Bone marrow (tissue), 2 donors: ENCODE measurements at regions not wholly inside any gene's neighbourhood (a gene's known extent, or its start where the extent isn't known, plus 50 kb on each side); places are given as distances from the start of the nearest gene placed in this dataset.

Experiments
- DNase-seq, 2 donors: peaks; one replicate each; lab custom pipeline; 2025; lab: John Stamatoyannopoulos, UW

DNA sequence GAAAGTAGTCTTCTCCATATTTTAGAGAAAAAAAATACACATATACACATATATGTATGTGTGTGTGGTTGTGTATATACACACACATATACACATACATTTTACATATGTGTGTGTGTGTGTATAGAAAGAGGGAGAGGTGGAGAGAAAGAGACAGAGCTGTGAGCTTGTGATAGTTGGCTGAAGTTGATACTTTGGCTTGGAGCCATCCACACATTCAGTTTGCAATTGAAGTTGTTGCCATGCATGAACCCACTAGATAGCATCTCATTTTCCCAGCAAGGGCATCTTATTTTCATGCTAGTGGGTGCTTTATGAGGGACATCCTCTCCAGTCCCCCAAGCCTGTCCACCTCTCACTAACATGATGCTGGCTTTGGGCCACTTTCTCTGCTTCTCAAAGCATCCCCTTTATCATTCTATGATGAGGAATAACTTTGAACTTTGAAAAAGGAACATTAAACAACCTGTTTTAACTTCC, 228.6 kb downstream of the ZNF621 start:
- no peak for DNase-seq

DNA sequence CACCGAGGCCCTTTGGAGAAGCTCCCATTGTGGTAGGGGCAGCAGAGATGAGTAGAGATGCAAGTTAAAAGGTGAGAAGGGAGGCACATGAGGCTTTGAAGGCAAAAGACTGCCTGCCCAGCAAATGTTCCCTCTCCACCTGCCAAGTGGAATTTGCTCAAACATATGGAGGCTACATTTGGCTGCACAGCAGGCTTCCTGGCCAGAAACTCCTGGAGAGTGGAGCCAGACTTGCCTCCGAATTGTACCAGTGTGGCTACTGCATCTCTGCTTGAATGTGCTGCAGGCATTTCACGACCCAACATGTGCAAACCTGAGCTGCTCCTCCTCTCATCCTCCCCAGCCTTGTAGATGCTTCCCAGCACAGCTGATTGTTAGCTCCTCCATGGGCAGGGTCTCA, 229.2 kb downstream of the ZNF621 start:
- no peak for DNase-seq

DNA sequence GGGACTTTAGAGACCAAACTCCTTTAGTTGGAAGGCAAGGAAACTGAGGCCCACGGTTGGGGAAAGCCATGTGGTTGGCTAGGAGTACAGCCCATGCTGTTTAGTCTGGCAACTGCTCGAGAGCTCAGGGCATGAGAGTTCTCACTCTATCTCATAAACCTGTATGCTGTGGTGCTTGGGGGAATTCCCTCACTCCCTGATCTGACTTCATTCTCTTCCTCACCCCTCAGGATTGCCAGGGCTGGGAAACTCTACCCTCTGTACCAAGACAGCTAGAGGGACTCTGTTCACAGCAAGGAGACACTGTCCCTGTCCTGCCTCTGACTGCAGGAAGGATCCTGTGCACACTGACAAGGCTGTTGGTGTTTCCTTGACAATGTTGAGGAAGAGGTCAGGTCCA, 230.2 kb downstream of the ZNF621 start:
- no peak for DNase-seq

DNA sequence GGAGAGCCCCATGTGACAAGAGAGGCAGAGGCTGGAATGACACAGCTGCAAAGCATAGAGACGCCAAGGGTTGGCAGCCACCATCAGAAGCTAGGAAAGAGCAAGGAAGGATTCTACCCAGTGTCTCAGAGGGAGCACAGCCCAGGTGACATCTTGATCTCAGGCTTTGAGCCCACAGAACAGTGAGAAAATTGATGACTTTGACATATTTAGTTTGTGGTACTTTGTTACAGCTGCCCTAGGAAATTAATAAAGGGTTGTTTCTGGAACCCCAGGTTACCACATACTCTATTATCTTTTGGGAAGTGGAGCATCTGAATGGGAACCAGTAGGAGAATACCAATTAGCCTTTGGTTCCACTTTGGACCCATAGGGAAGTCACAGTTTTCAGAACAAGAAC, 231.7 kb downstream of the ZNF621 start:
- DNase-seq = no peak

DNA sequence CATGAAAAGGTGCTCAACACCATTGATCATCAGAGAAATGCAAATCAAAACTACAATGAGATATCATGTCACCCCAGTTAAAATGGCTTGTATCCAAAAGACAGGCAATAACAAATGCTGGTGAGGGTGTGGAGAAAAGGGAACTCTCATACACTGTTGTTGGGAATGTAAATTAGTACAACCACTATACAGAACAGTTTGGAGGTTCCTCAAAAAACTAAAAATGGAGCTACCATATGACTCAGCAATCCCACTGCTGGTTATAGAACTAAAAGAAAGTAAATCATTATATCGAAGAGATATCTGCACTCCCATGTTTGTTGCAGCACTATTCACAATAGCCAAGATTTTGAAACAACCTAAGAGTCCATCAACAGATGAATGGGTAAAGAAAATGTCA, 238.0 kb downstream of the ZNF621 start:
- peak in 1 of 2 donors; percentile 26 for DNase-seq

DNA sequence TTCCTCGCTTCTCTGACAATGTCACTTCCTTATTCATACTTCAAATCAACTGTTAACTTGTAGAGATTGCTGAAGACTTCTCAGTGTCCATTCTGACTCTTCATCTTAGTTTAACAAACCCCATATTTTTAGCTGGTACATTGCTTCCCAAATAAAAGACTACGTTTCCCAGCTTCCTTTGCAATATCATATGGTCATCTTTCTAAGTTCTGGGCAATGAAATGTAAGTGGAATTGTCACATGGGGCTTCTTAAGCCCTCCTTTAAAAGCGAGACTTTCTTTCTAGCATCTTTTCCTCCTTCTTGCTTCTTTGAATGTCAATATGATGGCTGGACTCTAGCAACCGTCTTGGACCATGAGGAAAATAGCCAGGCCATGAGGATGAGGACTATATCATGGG, 239.0 kb downstream of the ZNF621 start:
- DNase-seq = no peak

DNA sequence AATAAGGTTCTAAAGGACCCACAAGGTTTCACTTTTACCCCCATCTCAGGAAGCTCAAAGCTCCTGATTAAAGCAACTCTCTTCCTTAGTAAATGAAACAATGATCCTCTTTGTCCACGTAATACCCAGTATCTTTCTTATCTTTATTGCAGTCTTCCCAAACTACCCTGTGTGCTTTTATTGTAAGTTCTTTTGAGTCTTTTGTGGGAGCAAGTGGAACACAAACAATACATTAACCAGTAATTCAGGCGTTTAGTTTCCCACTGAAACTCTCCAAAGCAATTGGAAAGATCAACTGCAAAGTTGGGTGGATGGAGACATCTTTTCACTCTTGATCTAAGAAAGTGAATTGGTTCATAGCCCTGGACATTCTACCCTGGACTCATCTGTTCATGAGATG, 240.0 kb downstream of the ZNF621 start:
- no peak for DNase-seq

DNA sequence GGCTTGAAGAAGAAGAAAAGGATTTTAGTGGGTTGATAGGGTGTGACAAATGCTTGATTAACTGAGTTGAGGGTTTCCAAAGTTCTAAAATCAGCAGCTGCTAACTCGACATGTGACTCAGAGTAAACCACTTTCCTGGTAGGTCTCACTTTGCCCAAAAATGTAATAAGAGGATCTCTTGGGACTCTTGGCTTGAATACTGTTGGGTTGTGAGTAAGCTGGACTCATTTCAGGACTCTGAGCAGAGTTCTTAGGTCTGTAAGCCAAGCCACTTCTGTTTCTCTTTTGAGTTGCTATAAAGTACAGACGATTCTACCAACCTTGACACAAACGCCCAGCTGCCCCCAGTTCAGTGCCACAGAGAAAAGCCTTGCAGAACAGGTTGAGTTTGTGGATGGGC, 241.1 kb downstream of the ZNF621 start:
- DNase-seq = no peak

DNA sequence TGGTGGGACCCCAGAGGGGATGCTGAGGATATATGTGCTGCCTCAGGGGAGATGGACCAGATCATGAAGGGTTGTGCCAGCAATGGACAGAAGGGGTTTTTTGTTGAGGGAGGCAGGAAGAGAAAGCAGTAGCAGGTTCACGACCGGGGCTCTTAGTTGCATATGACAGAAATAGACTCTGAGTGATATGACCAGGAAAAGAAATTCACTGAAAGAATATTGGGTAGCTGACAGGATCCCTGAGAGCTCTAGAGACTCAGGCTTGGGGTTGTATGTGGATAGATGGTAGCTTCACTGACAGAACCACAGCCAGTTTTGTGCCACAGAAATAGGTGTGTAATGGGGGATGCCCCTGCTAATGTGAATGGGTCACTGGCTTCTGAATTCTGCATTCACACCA, 241.6 kb downstream of the ZNF621 start:
- no peak for DNase-seq

DNA sequence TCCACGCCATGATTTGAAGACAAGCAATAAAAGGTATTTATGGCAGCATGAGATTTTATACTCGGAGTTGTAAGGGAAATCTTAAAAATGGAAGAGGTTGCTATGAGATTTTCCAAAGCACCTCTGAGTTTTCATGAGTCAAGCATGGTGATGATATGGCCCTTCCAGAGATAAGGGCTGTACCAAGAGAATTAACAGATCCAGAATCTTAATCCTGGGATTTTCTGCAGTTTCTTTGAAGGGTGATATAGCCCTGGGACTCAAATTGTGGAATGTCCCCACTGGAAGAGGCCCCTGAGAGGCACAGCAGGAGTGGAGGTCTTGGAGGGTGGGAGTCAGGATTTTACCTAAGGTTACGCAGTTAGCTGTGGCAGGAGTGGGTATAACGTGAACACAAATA, 243.3 kb downstream of the ZNF621 start:
- DNase-seq = no peak

DNA sequence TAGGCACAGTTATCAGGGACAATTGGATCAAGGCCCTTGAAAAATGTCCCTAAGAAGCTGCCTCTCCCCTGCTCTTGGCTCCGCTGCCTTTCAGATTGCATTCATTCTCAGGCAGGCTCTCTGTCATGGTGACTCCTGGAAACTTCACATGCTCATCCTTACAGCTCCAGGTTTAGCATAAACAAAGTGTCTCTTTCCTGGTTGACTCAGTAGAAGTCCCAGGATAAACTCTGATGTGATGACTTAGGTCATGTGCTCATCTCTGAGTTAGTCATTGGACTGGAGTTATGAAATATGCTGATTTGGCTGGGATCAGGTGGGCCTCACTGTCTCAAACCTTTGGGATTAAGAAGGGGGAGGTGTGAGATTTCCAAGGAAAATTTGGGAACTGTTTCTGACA, 243.8 kb downstream of the ZNF621 start:
- DNase-seq = no peak

DNA sequence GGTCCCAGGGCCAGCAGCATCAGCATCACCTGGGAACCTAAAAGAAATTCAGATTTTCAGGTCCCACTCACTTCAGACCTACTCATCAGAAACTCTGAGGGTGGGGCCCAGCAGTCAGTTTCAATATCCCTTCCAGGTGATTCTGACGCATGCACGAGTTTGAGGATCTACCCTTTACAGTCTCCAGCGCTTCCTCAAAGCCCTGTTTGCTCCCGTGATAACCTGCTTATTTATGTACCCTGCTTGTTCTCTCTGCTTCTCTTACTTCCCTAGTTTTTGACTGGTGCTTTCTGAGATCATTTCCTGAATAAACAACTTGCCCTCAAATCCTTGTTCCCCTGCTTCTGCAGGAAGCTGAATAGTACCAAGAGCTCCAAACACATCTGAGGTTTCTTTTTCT, 245.3 kb downstream of the ZNF621 start:
- DNase-seq = peak in 1 of 2 donors; percentile 25

DNA sequence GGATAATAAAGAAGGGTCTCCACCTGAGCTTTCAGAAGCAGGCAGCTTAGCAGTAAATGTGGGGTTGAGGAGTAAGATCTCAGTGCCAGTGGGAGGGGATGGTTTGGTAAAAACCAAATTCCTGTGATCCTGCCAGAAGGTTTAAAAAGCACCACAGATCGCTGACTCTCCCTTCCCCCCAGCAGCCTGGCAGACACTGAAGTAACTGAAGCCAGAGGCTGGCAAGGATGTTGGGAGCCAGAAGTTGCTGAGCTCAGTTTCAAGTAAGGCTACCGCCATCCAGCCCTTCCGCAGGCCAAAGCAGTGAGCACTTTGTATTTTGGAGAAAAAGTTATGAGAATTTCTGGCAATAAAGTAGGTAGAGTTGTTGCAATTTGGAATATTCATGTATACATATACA, 246.4 kb downstream of the ZNF621 start:
- DNase-seq = no peak

DNA sequence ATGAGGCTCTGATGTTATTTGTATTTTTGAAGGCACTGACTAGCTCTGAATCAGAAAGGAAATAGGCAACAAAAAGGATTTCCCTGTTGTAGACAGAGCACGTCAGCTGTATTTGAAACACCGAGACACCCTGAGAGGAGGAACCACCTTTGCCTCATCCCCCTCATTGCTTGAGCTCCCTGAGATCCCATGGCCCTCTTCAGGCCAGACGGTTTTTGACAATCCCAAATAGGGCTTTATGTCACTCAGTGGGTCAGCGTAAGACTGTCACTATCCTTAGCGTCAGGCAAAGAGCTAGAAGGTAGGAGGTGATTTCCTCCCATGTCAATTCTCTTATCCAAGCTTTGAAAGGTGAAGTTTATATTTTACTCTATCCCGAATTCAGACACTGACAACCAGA, 254.3 kb downstream of the ZNF621 start:
- DNase-seq = no peak

DNA sequence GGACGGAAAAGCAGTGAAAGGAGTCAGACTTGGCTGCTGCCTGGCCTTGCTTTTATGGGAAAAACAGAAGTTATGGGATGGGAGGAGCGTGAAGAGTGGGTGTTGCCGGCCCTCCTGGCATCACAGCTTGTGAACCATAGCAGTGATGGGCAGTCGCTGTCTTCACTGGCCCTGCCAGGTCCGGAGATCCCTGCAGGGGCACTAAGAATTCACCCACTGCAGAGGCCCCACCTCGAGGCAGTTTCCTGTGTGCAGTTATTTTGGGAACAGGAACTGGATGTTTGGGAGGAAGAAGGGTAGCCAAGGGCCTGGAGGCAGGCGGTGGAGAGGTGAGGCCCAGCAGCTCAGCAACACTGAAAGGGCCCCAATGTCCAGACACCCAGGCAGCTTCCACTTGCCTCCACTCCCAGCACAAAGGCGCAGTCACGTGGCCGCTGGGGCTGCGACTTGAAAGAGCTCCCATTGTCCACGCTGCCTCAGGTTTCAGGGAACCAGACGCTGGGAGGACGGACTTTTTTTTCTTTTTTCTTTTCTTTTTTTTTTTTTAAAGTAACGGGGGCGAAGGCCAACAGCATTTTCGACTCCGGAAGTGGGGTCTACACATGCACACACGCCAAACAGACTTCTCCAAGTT, 255.6 kb downstream of the ZNF621 start:
- DNase-seq = no peak

DNA sequence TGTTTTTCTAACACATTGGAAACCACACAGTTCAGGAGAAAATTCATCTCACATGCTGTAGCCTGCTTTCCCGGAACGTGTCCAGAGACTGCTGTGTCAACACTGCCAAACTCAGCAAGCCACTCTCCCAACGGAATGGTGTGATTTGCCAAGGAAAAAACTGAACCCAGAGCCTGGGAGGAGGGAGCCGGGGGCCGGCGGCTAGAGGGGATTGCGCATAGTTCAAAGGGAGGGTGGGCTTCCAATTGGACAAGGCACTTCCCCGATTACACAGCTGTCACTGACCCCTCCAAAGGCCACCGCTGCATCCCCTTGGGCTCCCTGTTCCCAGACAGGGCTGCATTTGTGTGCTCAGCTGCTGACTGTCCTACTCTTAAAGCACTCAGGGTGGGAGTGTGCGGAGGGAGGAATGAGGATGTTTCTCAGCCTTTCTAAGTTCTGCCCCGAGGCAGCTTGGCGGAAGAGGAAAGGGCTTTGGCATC, 256.2 kb downstream of the ZNF621 start:
- no peak for DNase-seq

DNA sequence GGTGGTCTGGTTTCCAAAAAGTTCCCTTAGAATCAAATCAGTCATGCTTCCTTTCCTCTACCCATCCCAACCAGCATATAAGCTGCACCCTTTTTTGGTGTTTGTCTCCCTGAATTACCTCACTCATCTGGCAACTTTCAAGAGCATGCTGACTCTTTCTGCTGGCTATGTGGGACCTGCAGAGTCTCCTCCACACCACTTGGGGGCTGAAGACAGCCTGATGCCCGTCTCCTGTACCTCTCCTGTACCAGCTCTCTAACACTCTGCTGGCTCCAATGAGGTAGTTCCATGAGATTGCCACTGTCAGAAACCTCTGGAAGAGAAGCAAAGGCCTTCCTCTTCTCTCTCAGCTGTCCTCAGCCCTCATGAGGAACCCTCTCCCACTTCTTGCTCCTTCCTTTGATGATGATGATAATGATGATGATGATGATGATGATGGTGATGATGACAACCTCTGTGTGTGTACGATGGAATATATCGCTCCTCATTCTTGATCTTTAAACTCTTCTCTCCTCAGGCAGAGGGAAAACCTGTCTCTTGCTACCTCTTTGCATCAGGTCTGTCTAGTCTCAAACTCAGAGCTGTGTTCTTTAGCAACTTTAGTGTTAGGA, 257.5 kb downstream of the ZNF621 start:
- DNase-seq = no peak

DNA sequence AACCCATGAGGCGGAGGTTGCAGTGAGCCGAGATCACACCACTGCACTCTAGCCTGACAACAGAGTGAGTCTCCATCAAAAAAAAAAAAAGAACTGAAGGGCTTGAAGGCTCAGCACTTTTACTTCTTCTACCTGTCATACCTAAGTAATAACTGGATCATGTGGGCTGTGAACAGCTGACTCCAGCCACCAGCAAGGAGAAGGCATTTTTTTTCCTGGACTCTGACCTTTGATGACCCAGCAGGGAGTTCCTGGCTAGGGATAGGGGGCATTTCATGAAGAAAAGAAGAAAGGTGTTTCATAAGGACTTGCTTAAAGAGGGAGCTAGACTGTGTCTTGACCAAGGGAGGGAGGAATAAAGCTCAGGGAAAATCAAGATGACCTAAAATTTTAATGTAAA, 266.0 kb downstream of the ZNF621 start:
- DNase-seq = no peak

DNA sequence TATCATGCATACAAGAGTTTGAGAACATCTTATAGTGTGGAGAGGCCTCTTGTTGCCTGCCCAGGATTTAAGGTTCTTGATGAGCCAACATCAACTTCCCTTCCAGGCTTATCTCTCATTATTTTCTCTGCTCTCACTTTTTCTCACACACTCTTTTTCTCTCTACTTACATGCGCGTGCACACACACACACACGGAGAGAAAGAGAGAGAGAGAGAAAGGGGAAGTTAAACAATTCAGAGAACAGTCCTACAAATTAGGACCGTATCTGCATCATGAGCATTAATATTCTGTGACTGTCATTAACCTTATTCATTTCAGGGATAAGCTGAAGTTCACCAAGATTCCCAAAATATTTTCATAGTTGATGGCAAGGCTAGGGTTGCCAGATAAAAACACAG, 269.0 kb downstream of the ZNF621 start:
- no peak for DNase-seq

DNA sequence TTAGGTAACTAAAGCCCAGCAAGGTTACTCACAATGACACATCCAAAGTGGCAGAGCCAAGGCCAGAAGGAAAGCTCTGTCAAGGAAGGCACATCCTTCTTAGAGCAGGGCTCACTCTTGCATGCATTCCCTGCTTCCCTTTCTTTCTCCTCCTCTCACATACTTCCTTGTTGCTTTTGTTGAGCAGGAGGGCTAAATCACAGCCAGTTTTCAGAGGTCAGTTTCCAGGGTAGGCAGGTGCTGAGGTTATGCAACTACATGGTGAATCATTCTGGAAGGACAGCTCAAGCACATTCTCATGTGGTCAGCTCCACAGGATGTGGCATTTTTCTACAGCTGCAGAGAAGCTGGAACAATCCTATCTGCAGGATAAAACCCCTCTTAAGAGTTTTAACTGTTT, 275.6 kb downstream of the ZNF621 start:
- no peak for DNase-seq

DNA sequence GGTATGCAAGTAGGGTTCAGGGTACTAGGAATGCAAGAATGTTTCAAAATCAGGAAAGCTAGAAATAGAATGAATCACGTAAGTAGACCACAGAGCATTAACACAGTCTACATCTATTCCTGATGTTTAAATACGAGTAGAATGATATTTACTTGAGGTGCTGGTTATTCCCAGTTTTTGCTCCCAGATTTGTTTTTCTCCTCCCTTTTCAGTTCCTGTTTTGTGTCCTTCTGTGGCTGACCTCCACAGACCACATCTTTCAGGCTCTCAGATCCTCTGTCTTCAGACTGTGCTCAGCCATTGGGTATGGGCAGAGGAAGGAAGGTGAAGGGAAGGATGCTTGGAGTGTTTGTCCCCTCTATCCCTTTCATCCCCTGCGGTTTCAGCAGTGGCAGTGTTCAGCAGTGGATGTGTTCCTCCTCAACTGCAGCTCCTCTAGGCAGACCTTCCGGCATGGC, 276.6 kb downstream of the ZNF621 start:
- DNase-seq = no peak

DNA sequence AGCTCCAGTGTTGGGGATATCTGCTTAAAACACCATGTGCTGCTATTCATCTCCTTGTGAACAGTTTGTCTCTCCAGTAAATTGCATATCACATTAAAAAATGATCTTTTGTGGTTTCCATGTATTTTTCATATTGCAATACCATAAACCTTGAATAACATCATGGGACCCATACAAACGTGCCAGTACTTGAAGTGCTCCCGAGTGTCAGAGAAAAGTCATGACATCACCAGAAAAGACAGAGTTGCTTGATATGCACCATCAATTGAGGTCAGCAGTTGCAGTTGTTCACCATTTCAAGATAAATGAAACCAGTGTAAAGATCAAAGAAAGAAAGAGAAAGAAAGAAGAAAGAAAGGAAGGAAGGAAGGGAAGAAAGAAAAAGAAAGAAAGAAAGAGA, 278.6 kb downstream of the ZNF621 start:
- no peak for DNase-seq

DNA sequence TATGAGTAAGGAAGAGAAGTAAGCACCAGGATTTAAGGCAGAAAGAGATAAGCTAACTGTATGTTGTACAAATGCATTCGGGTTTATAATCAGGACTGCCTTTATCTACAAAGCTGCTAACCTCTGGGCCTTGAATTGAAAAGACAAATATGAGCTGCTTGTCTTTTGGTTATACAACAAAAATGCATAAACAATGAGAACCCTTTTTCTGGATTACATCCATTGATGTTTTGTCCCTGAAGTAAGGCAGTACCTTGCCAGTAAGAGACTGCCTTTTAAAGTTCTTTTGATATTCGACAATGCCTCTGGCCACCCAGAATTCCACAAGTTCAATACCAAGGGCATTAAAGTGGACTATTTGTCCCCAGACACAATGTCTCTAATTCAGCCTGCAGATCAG, 280.7 kb downstream of the ZNF621 start:
- DNase-seq = no peak

DNA sequence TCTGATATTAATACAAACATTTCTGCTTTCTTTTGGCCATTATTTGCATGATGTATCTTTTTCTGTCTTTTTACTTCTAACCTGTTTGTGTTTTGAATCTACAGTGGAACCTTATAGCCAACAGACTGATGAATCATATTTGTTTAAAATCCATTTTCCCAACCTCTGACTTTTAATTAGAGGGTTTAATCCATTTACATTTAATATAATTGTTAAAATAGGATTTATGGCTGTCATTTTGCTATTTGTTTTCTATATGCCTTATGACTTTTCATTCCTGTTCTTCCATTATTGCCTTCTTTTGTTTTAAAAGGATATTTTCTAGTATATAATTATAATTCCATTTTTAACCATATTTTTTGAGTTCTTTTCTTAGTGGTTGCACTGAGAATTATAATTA, 286.1 kb downstream of the ZNF621 start:
- DNase-seq = no peak
